GM12872 (cell line): ENCODE measurements at regions not wholly inside any gene's neighbourhood (a gene's known extent, or its start where the extent isn't known, plus 50 kb on each side); places are given as distances from the start of the nearest gene placed in this dataset.

Source experiments
- CTCF ChIP-seq: IDR thresholded peaks from 3 replicates; pipeline ENCODE4 v1.5.1; 2011; ENCODE audit warnings: low read depth, mild to moderate bottlenecking, low read length, moderate library complexity; ENCODE audit not compliant: insufficient read depth

DNA sequence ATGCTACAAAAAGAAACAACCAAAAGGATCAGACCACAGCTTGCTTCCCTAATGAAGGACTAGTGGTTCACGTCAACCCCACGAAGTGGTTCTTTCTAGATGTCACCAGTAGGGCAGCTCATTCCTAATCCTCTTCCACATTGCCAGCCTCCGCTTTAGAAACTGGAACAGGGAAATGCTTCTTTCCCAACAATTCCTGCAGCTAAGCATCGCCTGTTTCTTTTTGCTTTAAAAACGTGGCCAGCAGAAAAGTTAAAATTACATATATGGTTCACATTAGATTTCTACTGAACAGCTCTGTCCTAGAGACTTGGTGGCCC lies 100.2 kb downstream of the MTX3 start:
- TF ChIP-seq CTCF, result no peak

DNA sequence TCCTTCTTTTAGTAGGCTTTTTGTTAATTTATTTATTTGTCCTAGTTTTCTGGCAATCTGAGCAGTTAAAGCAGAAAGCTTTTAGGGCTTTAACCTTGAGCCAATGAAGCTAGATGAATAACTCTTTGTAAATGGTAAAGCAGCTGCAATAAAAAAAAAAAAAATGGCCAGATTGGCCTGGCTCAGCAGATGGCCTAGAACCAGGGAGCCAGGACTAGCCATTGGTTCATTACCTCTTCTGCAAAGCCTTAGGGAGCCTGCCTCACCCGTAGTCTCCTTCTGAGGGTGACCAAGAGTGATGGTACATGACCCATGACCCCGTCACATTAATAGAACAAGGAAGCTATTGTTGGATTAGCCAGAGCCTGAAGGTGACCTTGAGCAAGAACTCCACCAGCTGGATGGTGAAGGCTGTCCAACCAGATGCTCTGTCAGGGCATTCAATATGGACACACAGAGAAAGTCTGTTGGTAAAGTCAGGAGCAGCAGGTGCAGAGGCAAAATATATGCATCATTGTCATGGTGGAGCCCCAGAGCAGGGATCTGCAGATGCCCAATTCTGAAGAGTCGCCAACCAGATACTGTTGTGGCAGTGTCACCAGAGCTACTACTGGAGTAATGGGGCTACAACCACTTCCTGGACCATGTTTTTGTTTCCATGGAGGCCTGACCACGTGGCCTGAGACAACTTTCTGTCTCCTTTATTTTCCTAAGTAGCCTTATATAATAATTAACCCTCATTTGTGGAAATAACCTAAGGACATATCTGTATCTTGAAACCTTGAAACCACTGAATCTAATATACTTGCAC lies 100.7 kb downstream of the MTX3 start:
- TF ChIP-seq CTCF, result no peak

- no peak for TF ChIP-seq CTCF
Observed at GRCh38 chr5:79888643-79889042, 102.4 kb downstream of the MTX3 start.

DNA sequence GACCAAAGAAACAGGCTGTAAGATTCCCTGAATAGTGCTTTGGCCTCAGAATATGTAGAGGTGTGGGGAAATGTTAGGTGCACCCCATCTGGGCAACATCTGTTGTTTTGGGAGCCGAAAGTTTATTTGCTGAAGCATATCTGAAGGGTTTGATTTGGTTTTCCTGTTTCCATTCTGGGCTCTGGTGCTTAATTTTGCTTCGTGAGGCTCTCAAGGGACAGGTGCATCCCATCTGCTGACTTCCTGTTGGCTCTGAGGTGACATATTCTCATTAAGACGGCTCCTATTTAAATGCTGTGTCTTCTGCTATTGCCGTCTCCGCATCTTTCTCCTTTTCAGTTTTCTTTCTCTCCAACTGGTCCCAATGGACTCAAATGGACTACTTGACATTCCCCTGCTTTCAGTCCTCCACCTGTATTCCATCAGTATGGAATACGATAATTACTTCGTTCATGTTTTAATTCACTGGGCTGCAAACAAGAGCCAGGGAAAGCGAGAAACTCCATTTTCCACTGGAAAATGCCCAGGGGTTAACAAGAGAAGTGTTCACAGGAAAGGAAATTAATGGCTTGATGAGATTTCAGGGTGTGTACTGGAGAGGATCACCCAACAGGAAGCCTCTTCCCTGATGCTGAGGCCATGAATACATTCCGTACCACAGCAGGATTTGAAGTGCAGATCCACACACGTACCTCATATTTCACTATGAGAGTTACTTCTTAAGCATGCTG lies 104.0 kb downstream of the MTX3 start:
- no peak for TF ChIP-seq CTCF

- no peak for TF ChIP-seq CTCF
Observed at GRCh38 chr5:79886456-79886855, 104.6 kb downstream of the MTX3 start.

GRCh38 chr5:79878721-79879336 lies 112.2 kb downstream of the MTX3 start:
- peak; percentile 64 for TF ChIP-seq CTCF

DNA sequence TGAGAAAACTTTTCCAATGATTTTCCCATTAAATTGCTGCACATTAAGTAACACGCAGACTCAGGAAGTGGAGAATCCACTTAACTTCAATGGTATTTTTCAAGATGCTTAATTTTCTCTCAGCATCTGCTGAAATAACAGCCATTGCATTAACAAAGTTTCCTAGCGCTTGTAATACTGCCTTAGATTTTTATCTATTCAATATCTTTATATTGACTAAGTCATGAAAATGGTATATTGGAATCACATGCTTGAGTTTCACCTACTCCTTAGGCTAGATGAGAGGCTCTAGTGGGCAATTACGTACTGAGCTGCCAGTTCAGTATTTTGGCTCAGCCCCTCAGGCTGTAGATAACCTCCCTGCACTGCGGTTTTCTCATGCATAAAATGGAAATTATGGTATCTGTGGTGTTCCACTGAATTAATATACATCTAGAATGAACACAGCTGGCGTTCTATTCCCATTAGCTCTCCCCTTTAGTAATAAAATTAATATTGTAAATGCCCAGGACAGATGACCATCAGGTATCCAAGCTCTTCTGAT lies 112.9 kb downstream of the MTX3 start:
- no peak for TF ChIP-seq CTCF
